ENCODE measurements at regions not wholly inside any gene's neighbourhood (a gene's known extent, or its start where the extent isn't known, plus 50 kb on each side); places are given as distances from the start of the nearest gene placed in this dataset.

DNA sequence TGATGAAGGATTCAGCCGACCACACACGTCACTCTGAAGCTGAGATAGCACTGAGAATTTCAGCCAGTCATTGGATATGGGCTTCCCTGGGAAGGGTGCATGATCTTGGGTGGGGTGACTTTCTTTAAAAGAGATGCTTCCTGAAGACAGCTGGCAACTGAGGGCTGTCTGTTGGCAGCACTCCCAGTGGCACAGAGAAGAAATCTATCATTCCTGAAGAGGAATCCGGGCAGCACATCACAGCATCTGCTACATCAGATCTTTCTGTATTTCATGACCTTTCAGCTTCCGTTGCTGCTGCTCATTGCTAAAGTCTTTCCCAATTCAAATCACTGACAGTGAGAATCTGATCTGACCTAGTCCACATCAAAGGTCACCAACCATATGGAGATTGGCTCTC lies 193.8 kb upstream of the RBPJ start:
- H3K9me3 ChIP-seq = no peaks in the 10 kb centered on the region
- DNase-seq = no peak
- Mint-ChIP-seq H3K4me3 (ENCODE audit: unreplicated experiment) (no peak overlapping the region), H3K36me3 (ENCODE audit: insufficient read depth, unreplicated experiment) (no peaks in the 10 kb centered on the region), H3K27ac (ENCODE audit: unreplicated experiment) (no peak overlapping the region), H3K9me3 (ENCODE audit: unreplicated experiment) (no peaks in the 10 kb centered on the region), H3K4me1 (ENCODE audit: low read depth, unreplicated experiment) (no peaks in the 10 kb centered on the region), H3K27me3 (ENCODE audit: insufficient read depth, unreplicated experiment) (no peaks in the 10 kb centered on the region)
- H3K4me1 ChIP-seq = no peaks in the 10 kb centered on the region; the same call in 1 of the 2 replicates
- no TSS peak for BruUV-seq (replicated peaks)
- intact Hi-C loops (cut with micrococcal nuclease; ENCODE audit: unreplicated experiment) = no loop called here
- ChIA-PET POLR2A (no interaction called here), CTCF (no interaction called here)
- no peaks in the 10 kb centered on the region for H3K27me3 ChIP-seq (replicated peaks; ENCODE audit: control insufficient read depth, insufficient read depth, low read length)
- TF ChIP-seq, protein P1, sequence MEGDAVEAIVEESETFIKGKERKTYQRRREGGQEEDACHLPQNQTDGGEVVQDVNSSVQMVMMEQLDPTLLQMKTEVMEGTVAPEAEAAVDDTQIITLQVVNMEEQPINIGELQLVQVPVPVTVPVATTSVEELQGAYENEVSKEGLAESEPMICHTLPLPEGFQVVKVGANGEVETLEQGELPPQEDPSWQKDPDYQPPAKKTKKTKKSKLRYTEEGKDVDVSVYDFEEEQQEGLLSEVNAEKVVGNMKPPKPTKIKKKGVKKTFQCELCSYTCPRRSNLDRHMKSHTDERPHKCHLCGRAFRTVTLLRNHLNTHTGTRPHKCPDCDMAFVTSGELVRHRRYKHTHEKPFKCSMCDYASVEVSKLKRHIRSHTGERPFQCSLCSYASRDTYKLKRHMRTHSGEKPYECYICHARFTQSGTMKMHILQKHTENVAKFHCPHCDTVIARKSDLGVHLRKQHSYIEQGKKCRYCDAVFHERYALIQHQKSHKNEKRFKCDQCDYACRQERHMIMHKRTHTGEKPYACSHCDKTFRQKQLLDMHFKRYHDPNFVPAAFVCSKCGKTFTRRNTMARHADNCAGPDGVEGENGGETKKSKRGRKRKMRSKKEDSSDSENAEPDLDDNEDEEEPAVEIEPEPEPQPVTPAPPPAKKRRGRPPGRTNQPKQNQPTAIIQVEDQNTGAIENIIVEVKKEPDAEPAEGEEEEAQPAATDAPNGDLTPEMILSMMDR (IDR thresholded peaks at IDR 0.05; ENCODE audit: insufficient read depth in 1 of 2, low read depth in 1 of 2, low read length in 1 of 2, severe bottlenecking in 1 of 2, unreplicated experiment in 1 of 2) = no peak
- no peak overlapping the region for H3K4me3 ChIP-seq (ENCODE audit: low read depth, low read length)
- H3K36me3 ChIP-seq (ENCODE audit: control insufficient read depth, insufficient read depth, low read length) = no peaks in the 10 kb centered on the region

GRCh38 chr4:26127851-26128337 lies 192.9 kb upstream of the RBPJ start:
- Mint-ChIP-seq H3K9me3 (ENCODE audit: unreplicated experiment) (no peaks in the 10 kb centered on the region), H3K27ac (ENCODE audit: unreplicated experiment) (no peak overlapping the region), H3K4me3 (ENCODE audit: unreplicated experiment) (no peak overlapping the region), H3K4me1 (ENCODE audit: low read depth, unreplicated experiment) (no peaks in the 10 kb centered on the region), H3K36me3 (ENCODE audit: insufficient read depth, unreplicated experiment) (no peaks in the 10 kb centered on the region), H3K27me3 (ENCODE audit: insufficient read depth, unreplicated experiment) (no peaks in the 10 kb centered on the region)
- no peaks in the 10 kb centered on the region; the same call in 1 of the 2 replicates for H3K4me1 ChIP-seq
- CTCF ChIA-PET = no interaction called here
- H3K4me3 ChIP-seq (ENCODE audit: low read depth, low read length) = no peak overlapping the region
- H3K9me3 ChIP-seq = 0 out of 2 replicates have a peak, but pooled peaks cover 1% of the 10 kb centered on the region
- no peaks in the 10 kb centered on the region for H3K36me3 ChIP-seq (ENCODE audit: control insufficient read depth, insufficient read depth, low read length)
- TF ChIP-seq, protein P1 (IDR thresholded peaks at IDR 0.05; ENCODE audit: insufficient read depth in 1 of 2, low read depth in 1 of 2, low read length in 1 of 2, severe bottlenecking in 1 of 2, unreplicated experiment in 1 of 2) = no peak
- BruUV-seq (replicated peaks) = no TSS peak
- DNase-seq = no peak
- intact Hi-C loops (cut with micrococcal nuclease; ENCODE audit: unreplicated experiment) = no loop called here
- POLR2A ChIA-PET = no interaction called here
- no peaks in the 10 kb centered on the region for H3K27me3 ChIP-seq (replicated peaks; ENCODE audit: control insufficient read depth, insufficient read depth, low read length)

DNA sequence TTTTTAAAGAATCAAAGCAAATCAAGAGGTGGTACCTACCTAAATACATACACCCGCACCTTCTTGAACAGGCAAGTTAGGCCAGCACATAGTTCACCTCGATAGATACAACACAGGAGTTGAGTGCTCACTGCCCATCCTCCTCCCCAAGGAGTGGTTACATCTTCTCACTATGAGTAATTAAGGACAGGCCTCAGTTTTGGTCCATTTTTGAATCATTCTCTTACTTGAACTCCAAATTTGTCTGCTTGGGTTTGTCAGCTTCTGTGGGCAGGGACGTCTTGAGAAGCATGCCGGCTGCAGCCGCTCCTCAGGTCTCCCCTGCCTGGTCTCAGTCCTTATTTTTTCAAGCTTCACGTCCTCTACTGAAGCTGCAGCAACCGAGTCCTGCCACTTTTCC lies 190.6 kb upstream of the RBPJ start:
- no peaks in the 10 kb centered on the region; the same call in 1 of the 2 replicates for H3K4me1 ChIP-seq
- H3K4me3 Mint-ChIP-seq (ENCODE audit: unreplicated experiment) = no peak overlapping the region
- ChIA-PET CTCF (no interaction called here), POLR2A (no interaction called here)
- H3K36me3 ChIP-seq (ENCODE audit: control insufficient read depth, insufficient read depth, low read length) = no peaks in the 10 kb centered on the region
- no peaks in the 10 kb centered on the region for H3K9me3 Mint-ChIP-seq (ENCODE audit: unreplicated experiment)
- H3K27ac Mint-ChIP-seq (ENCODE audit: unreplicated experiment) = no peak overlapping the region
- no peaks in the 10 kb centered on the region for H3K27me3 Mint-ChIP-seq (ENCODE audit: insufficient read depth, unreplicated experiment)
- no peaks in the 10 kb centered on the region for H3K36me3 Mint-ChIP-seq (ENCODE audit: insufficient read depth, unreplicated experiment)
- no peaks in the 10 kb centered on the region for H3K27me3 ChIP-seq (replicated peaks; ENCODE audit: control insufficient read depth, insufficient read depth, low read length)
- intact Hi-C loops (cut with micrococcal nuclease; ENCODE audit: unreplicated experiment) = no loop called here
- H3K9me3 ChIP-seq = 0 out of 2 replicates have a peak, but pooled peaks cover 2% of the 10 kb centered on the region
- no peaks in the 10 kb centered on the region for H3K4me1 Mint-ChIP-seq (ENCODE audit: low read depth, unreplicated experiment)
- no TSS peak for BruUV-seq (replicated peaks)
- no peak overlapping the region for H3K4me3 ChIP-seq (ENCODE audit: low read depth, low read length)
- TF ChIP-seq, protein P1 (IDR thresholded peaks at IDR 0.05; ENCODE audit: insufficient read depth in 1 of 2, low read depth in 1 of 2, low read length in 1 of 2, severe bottlenecking in 1 of 2, unreplicated experiment in 1 of 2) = no peak
- DNase-seq = no peak
